Fibroblast of the conjunctiva (primary cell): ENCODE measurements at regions not wholly inside any gene's neighbourhood (a gene's known extent, or its start where the extent isn't known, plus 50 kb on each side); places are given as distances from the start of the nearest gene placed in this dataset.
A peak's percentile ranks its signal among the peaks of the same experiment; 100 is the strongest.

ENCODE experiments used
- DNase-seq: peaks from one replicate; pipeline ENCODE4 v3.0.0-alpha.2; 2010; ENCODE audit warnings: low read depth

- no peak for DNase-seq
These were observed 1218.3 kb upstream of the CADM2 start for GRCh38 chr3:83740504-83740903.

- DNase-seq = no peak
These were observed 1192.8 kb upstream of the CADM2 start for GRCh38 chr3:83765956-83766355.

GRCh38 chr3:83769791-83770663, 1188.8 kb upstream of the CADM2 start:
- DNase-seq = no peak

DNA sequence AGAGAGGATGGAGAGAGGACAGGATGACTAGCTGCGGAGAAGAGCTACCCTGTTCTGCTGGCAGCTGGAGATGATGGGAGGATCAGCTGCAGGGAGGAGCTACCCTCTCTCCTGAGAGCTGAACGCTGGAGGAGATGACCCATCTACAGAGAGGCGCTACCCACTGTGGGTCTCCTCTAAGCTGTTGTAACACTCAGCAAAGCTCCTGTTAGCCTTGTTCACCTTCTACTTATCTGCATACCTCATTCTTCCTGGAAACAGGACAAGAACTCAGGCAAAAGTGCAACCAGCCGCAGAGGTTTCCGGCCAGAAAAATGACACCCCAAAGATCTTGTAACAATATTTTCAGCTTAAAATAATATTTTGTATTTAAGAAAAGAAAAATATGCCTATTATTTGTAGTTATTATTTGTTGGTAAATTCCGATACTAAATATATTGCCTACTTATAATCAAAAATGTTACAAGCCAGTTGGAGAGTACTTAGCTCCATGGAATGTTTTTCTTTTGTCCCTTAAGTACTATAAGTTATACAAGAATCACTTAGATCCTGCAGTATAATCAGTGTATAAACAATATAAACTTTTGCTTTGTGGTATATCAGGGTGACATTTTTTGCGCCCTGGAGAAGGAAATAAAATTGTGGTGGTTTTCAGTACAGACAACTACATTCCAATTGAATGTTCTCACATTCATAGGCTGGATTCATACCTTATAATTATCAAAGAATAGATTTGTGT, 1188.0 kb upstream of the CADM2 start:
- no peak for DNase-seq

DNA sequence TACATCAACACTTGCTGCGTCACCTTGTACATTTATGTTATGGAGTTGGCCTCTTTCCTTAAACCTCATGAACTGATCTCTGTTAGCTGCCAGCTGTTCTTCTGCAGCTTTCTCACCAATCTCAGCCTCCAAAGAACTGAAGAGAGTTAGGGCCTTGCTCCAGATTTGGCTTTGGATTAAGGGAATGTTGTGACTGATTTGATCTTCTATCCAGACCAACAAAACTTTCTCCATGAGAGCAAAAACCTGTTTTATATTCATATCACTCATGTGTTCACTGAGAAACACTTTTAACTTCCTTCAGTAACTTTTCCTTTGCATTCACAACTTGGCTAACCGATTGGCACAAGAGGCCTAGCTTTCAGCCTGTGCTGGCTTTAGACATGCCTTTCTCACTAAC, 1156.0 kb upstream of the CADM2 start:
- DNase-seq = no peak

DNA sequence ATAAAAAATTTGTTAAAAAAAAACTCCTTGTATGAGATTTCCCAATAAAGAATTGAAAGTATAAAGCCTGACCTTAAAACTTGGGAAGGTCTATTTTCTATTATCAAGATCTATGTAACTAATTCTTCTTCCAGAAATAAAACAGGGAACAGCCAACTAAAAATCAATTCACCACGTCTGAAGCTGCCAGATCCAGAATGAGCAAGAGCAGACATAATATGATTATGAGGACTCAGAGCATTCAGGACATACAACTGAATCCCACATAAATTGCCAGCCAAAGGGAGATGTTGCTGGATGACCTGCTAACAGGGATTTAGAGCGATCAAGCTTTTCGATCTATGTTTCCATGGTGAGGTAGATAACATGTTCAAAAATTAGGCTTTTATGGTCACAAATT, 1151.3 kb upstream of the CADM2 start:
- no peak for DNase-seq

GRCh38 chr3:83813176-83813575, 1145.6 kb upstream of the CADM2 start:
- no peak for DNase-seq

DNA sequence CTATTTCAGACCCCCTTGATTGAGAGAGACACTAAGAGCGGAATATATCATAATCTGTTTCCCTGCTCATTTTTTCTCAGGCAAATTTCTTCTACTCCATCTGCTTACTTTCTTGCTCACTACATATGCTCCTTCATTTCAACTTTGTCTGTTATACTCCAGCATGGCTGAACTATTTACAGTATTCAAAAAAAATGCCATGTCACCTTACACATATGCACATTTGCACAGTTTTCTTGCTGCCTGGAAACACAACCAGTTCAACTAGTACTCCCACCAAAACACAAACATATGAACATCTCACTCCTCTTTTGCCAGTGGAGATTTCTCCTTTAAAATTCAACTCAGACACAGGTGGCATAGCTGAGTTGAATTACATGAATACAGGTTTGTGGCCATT, 1142.1 kb upstream of the CADM2 start:
- DNase-seq = no peak

DNA sequence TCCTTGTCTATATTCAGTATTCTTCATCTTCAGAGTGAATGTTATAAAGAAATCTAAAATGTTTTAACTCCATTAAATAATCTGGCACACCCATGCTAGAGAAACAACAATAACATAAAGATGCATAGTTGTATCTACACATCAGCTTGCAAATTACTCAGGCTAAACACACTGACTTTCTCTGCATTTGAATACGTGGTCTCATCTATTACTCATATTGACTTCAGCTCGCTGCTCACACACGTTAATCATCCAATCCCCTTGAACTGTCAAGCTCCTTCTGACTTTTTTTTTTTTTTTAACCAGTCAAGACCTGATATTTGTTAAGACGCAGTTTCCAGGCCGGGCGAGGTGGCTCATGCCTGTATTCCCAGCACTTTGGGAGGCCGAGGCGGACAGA, 1137.3 kb upstream of the CADM2 start:
- no peak for DNase-seq

GRCh38 chr3:83823095-83823494, 1135.7 kb upstream of the CADM2 start:
- DNase-seq = no peak

GRCh38 chr3:83835040-83835439, 1123.7 kb upstream of the CADM2 start:
- DNase-seq = no peak

DNA sequence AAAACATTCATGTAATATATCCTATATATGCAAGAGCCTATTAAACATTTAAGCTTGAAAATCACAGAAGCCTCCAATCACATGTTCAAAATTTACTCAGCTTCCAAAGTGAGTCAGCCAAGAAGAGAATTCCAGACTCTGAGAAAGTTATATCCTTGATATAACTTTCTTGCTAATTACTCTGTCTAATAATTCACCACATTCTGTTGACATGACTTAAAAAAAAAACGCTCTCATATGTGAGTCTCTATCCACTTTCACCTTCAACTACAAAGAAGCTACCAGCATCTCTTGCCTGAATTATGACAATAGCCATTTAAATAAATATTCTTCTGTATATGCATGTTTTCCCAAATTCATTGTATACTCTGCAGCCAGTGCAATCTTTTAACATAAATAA, 1116.3 kb upstream of the CADM2 start:
- no peak for DNase-seq

DNA sequence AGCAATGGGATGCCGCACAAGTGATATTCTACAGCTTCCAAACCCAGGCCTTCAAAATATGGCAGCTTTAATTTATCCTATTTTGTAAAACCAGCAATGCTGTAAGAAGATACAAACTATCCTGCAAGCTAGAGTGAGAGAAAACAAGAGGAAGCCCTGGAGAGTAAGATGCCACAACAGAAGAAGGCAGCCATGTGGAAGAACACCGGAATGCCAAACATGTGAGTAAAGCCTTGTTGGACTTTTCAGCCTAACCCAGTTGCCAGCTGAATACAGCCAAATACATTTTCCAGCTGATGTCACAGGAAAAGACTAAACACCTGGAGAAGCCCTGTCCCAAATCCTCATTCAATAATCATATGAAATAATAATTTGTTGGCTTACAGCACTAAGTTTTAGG, 1115.1 kb upstream of the CADM2 start:
- DNase-seq = no peak

DNA sequence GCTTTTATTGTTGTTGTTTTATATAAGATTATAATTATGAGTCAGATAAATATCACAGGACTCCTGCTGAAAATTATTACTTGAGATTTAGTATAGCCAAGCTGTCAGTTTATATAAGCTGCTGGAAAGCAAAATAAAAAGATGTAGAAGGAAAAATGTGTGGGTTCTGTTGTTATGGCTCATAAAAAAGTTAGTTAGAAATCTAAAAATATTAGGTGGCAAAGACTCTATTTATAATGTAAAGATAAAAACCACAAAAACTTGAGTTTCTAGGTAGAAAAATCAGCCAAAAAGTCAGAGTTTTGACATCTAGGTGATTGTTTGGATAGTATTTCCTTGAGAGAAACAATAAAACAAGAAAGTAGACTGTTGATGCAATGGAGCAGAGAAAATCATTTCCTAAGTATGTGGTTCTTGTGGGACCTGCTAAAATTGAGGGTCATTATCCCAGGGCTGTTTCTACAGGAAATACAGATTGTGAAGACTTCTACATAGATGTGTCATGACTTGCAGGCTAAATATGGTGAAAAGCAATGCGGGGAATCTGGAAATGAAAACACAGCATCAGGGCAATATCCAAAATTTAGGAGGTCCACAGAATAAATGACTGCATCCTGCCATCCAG, 1109.6 kb upstream of the CADM2 start:
- no peak for DNase-seq

- DNase-seq = no peak
These were observed 1095.4 kb upstream of the CADM2 start for GRCh38 chr3:83863380-83863779.

- DNase-seq = no peak
These were observed 1089.8 kb upstream of the CADM2 start for GRCh38 chr3:83868909-83869567.

GRCh38 chr3:83873550-83873949, 1085.2 kb upstream of the CADM2 start:
- DNase-seq = no peak

- DNase-seq = no peak
These were observed 1080.9 kb upstream of the CADM2 start for GRCh38 chr3:83877910-83878309.

DNA sequence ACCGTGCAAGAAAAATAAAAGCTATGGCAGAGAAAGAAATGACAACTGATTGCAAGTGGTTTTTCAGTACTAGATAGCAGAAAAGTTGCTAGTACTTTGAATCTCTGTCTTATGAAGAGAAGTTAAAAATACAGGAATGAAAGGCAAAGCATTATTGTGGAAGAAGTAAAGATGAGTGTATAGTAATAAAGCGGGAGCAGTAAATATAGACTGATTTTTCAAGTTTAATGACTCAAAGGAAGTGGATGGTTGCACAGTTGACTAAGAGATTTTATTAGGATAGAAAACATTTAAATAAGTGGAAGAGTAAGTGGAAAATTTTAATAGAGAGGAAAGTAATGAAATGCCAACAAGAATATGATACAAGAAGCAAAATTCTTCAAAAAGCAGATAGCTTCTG, 1076.1 kb upstream of the CADM2 start:
- no peak for DNase-seq

GRCh38 chr3:83890039-83890762, 1068.6 kb upstream of the CADM2 start:
- peak; percentile 47 for DNase-seq

DNA sequence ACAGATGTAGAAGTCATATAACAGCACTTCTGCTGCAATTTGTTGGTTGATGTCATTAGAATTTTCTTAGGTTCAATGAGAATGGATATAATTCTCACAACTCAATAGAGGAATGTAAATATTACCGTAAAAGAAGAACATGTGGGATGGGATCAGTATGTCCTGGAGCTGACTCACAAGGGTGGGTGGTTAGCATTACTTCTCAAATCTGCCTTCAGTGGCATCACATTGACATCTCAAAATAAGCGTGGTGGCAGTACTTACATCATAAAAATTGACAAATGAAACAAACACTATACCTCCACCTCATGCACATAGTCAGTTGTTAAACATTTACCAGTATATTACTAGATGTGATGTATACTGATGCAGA, 1068.0 kb upstream of the CADM2 start:
- DNase-seq = peak; percentile 37

DNA sequence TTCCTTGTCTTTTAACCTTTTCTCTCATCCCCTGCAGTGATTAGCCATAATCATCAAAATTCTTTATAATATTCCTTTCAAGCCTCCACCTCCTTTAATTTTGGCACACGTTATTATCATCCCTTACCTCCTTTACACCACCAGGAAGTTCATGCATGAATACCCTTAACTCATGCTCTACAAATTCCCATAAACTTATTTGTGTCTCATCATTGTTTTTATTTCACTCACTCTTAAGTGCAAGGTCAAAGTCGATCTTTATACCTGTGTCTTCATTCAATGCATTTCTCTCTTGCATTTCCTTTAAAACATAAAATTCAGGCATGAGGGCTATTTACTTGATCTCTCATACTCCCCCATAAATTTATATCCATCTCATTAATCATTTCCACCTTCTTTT, 1064.6 kb upstream of the CADM2 start:
- DNase-seq = no peak
